Left lung (tissue), 4 donors: ENCODE measurements at regions not wholly inside any gene's neighbourhood (a gene's known extent, or its start where the extent isn't known, plus 50 kb on each side); places are given as distances from the start of the nearest gene placed in this dataset.

Experiments used
- ATAC-seq: fragments of 200-7000 bp; cut with Tn5 transposase; one replicate; pipeline ENCODE4 v1.9.1; 2020; ENCODE audit warnings: moderate library complexity
- DNase-seq, 4 donors: peaks; one replicate each; pipeline ENCODE4 v3.0.0-alpha.2; 2013 to 2020
- H3K27ac ChIP-seq, 2 donors: fragments of 200-600 bp; sonication (generic) in 1 of 2; one replicate each; pipeline versions ENCODE4 v1.5.0 to v1.8.0; 2020 to 2021
- H3K27me3 ChIP-seq, 2 donors: fragments of 200-600 bp; sonication (generic) in 1 of 2; one replicate each; pipeline versions ENCODE4 v1.5.0 to v1.8.0; 2020 to 2021
- H3K36me3 ChIP-seq, 2 donors: fragments of 200-600 bp; sonication (generic) in 1 of 2; one replicate each; pipeline versions ENCODE4 v1.5.0 to v1.8.0; 2020 to 2021
- H3K4me1 ChIP-seq, 2 donors: fragments of 200-600 bp; one replicate each; pipeline ENCODE4 v1.8.0; 2021
- H3K4me3 ChIP-seq, 2 donors: fragments of 200-600 bp; sonication (generic) in 1 of 2; one replicate each; pipeline versions ENCODE4 v1.5.0 to v1.8.0; 2020 to 2021; ENCODE audit warnings: mild to moderate bottlenecking in 1 of 2
- H3K9me3 ChIP-seq, 2 donors: fragments of 200-600 bp; sonication (generic) in 1 of 2; one replicate each; pipeline versions ENCODE4 v1.5.0 to v1.8.0; 2020 to 2021
- CTCF ChIP-seq, 2 donors: fragments of 200-600 bp; sonication (generic) in 1 of 2; IDR thresholded peaks; one replicate each; pipeline versions ENCODE4 v1.5.0 to v1.8.0; 2021; ENCODE audit warnings: antibody characterized with exemption in 2 of 2
- intact Hi-C, 2 donors: fragments of 100-400 bp; cut with DNase I; formaldehyde crosslinking; loops; one replicate each; pipeline versions ENCODE4 v1.11.2 to v1.14.2; 2022
- donor health status: DM: no; HTN: yes; CAD: no.
- donor health status: DM: no; HTN: no; CAD: no.

DNA sequence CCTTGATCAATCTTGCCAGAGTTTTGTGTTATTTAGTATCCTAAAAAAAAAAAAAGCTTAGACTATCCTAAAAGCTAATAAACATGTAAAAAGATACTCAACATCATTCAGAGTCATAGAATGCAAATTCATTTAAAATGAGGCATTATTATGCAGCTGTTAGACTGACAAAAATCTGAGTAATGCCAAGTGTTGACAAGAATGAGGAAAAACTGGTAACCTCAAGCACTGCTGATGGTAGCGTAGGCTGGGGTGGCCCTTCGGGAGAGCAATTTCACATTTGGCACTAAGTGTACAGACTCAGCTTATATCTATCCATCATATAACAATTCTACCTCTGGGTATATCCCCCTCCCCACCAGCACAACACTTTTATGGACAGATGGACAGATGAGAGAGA, 280.4 kb downstream of the RAP2B start:
- Histone ChIP-seq H3K4me1 (no peaks in the 10 kb centered on the region), H3K27me3 (no peaks in the 10 kb centered on the region), H3K9me3 (no peaks in the 10 kb centered on the region), H3K4me3 (no peak overlapping the region), H3K27ac (no peak overlapping the region), H3K36me3 (no peaks in the 10 kb centered on the region)
- intact Hi-C loops, result no loop called here
- no peak for TF ChIP-seq CTCF (IDR thresholded peaks at IDR 0.05)
- DNase-seq (peak in 1 of 4 donors; percentile 28), ATAC-seq (peak; percentile 86)

- no peak for TF ChIP-seq CTCF (IDR thresholded peaks at IDR 0.05)
- H3K36me3 ChIP-seq, result no peaks in the 10 kb centered on the region
- no peak overlapping the region for H3K4me3 ChIP-seq
- H3K27me3 ChIP-seq, result no peaks in the 10 kb centered on the region
- H3K9me3 ChIP-seq, result no peaks in the 10 kb centered on the region
- DNase-seq, result no peak
- ATAC-seq, result no peak
- H3K4me1 ChIP-seq, result no peaks in the 10 kb centered on the region
- no peak overlapping the region for H3K27ac ChIP-seq
- intact Hi-C loops, result no loop called here
These were observed 280.9 kb downstream of the RAP2B start for GRCh38 chr3:153442799-153443487.

GRCh38 chr3:153443961-153444360, 281.9 kb downstream of the RAP2B start:
- H3K4me1 ChIP-seq, result no peaks in the 10 kb centered on the region
- no peak overlapping the region for H3K27ac ChIP-seq
- no peak for TF ChIP-seq CTCF (IDR thresholded peaks at IDR 0.05)
- intact Hi-C loops, result no loop called here
- H3K9me3 ChIP-seq, result no peaks in the 10 kb centered on the region
- H3K36me3 ChIP-seq, result no peaks in the 10 kb centered on the region
- DNase-seq (no peak), ATAC-seq (no peak)
- H3K27me3 ChIP-seq, result no peaks in the 10 kb centered on the region
- H3K4me3 ChIP-seq, result no peak overlapping the region

DNA sequence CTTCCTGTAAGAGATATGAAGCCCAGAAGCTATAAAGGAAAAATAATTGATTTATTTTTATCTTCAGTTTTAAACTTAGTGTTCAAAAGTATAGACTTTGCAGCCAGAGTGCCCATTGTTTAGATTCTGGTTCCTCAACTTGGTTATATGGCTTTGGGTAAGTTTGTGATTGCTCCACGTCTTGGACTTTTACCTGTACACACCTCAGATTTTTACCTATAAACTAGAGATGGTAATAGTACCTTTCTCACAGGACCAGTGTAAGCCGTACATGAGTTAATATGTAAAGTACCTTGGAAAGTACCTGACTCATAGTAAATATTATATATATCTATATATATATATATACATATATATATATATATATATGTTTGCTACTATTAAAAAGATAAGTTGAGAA, 283.8 kb downstream of the RAP2B start:
- Histone ChIP-seq H3K4me1 (no peaks in the 10 kb centered on the region), H3K36me3 (no peaks in the 10 kb centered on the region), H3K27me3 (no peaks in the 10 kb centered on the region), H3K27ac (no peak overlapping the region), H3K4me3 (no peak overlapping the region), H3K9me3 (no peaks in the 10 kb centered on the region)
- no peak for DNase-seq
- TF ChIP-seq CTCF (IDR thresholded peaks at IDR 0.05), result no peak
- ATAC-seq, result no peak
- intact Hi-C loops, result no loop called here

DNA sequence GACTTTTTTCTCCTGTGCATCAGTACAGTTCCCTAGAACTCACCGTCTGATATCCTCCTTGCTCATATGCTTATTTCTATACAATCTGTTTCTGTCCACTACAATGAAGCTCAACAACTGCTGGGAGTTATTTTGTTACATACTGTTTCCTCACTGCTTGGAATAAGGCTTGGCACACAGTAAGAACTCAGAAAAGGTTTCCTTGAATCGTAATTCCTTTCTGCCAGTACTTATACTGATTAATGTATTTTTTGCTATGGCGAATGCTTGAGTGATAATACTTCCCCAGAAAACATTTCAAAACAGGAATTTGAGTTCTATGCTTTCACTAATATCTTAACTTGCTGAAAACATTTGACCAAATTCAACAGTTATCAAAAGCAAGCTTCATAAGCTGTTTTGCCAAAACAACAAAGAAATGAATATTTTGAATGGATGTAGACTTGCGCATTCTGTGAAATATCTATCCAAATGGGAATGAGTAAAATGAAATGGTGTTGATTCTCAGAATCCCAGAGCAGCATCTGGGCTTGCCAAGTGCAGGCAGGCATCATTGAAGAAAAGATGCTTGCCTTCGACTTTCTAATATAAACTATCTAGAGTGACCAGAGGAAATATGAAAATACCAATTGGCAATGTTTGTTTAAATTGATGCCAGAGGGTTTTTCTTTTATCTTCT, 286.3 kb downstream of the RAP2B start:
- Histone ChIP-seq H3K36me3 (no peaks in the 10 kb centered on the region), H3K9me3 (no peaks in the 10 kb centered on the region), H3K27me3 (no peaks in the 10 kb centered on the region), H3K4me1 (no peaks in the 10 kb centered on the region), H3K27ac (no peak overlapping the region), H3K4me3 (no peak overlapping the region)
- DNase-seq (no peak), ATAC-seq (no peak)
- intact Hi-C loops, result no loop called here
- TF ChIP-seq CTCF (IDR thresholded peaks at IDR 0.05), result no peak
